NB4 (cell line): ENCODE measurements at regions not wholly inside any gene's neighbourhood (a gene's known extent, or its start where the extent isn't known, plus 50 kb on each side); places are given as distances from the start of the nearest gene placed in this dataset.

Experiments
- CTCF ChIP-seq: IDR thresholded peaks from one replicate; pipeline ENCODE4 v1.5.1; 2012; ENCODE audit warnings: low read depth, low read length
- MAX ChIP-seq: IDR thresholded peaks from 2 replicates; pipeline ENCODE4 v1.6.1; 2011; ENCODE audit warnings: low read depth, low read length
- MYC ChIP-seq: IDR thresholded peaks from 2 replicates; pipeline ENCODE4 v1.6.1; 2011; ENCODE audit warnings: low read depth, low read length
- POLR2A ChIP-seq: IDR thresholded peaks from 2 replicates; pipeline ENCODE4 v1.6.1; 2011; ENCODE audit warnings: mild to moderate bottlenecking; ENCODE audit not compliant: insufficient read length; ENCODE audit errors: extremely low read depth

- no peak for TF ChIP-seq CTCF
- no peak for TF ChIP-seq POLR2A
- no peak for TF ChIP-seq MYC
- no peak for TF ChIP-seq MAX
Measured at GRCh38 chr19:8904597-8904996, 72.4 kb downstream of the MBD3L1 start.
